Erythroblast (primary cell): ENCODE measurements at regions not wholly inside any gene's neighbourhood (a gene's known extent, or its start where the extent isn't known, plus 50 kb on each side); places are given as distances from the start of the nearest gene placed in this dataset.

ENCODE experiments used
- GATA1 ChIP-seq: IDR thresholded peaks from 2 replicates; pipeline ENCODE4 v1.6.1; 2011; ENCODE audit warnings: low read depth, mild to moderate bottlenecking, control low read depth, low read length, moderate library complexity
- POLR2A ChIP-seq: IDR thresholded peaks from 2 replicates; pipeline ENCODE4 v1.6.1; 2011; ENCODE audit warnings: mild to moderate bottlenecking, low read length

GRCh38 chr2:3134026-3134571, 243.5 kb downstream of the EIPR1 start:
- TF ChIP-seq POLR2A (no peak), GATA1 (no peak)
